NAMALWA (cell line): ENCODE measurements at regions not wholly inside any gene's neighbourhood (a gene's known extent, or its start where the extent isn't known, plus 50 kb on each side); places are given as distances from the start of the nearest gene placed in this dataset.
A peak's percentile ranks its signal among the peaks of the same experiment; 100 is the strongest.
"Not testable (repeated sequence)": the region's sequence is repeated elsewhere in the genome, so short reads cannot be mapped to it uniquely, and the experiment has no call there.

ENCODE experiments used
- DNase-seq: peaks from one replicate; pipeline ENCODE4 v3.0.0-alpha.2; 2015; ENCODE audit warnings: low spot score

- DNase-seq = no peak
Observed at GRCh38 chr14:23694949-23695663, 58.9 kb downstream of the DHRS2 start.

- DNase-seq = no peak
Observed at GRCh38 chr14:23695664-23695999, 59.5 kb downstream of the DHRS2 start.

- no peak for DNase-seq
Observed at GRCh38 chr14:23696701-23697239, 60.6 kb downstream of the DHRS2 start.

GRCh38 chr14:23697680-23698079, 61.5 kb downstream of the DHRS2 start:
- DNase-seq = no peak

GRCh38 chr14:23702656-23703426, 66.7 kb downstream of the DHRS2 start:
- DNase-seq = no peak

GRCh38 chr14:23704890-23705289, 68.7 kb downstream of the DHRS2 start:
- peak; percentile 28 for DNase-seq

- no peak for DNase-seq
Observed at GRCh38 chr14:23707415-23707814, 71.3 kb downstream of the DHRS2 start.

- DNase-seq = no peak
Observed at GRCh38 chr14:23708343-23708742, 72.2 kb downstream of the DHRS2 start.

GRCh38 chr14:23709923-23710322, 73.8 kb downstream of the DHRS2 start:
- no peak for DNase-seq

- no peak for DNase-seq
Observed at GRCh38 chr14:23712287-23712686, 76.1 kb downstream of the DHRS2 start.

GRCh38 chr14:23719225-23719985, 83.2 kb downstream of the DHRS2 start:
- no peak for DNase-seq

- no peak for DNase-seq
Observed at GRCh38 chr14:23722675-23723074, 86.5 kb downstream of the DHRS2 start.

- DNase-seq = no peak
Observed at GRCh38 chr14:23723911-23724310, 87.7 kb downstream of the DHRS2 start.

- no peak for DNase-seq
Observed at GRCh38 chr14:23725528-23725927, 89.4 kb downstream of the DHRS2 start.

- DNase-seq = no peak
Observed at GRCh38 chr14:23725980-23726710, 90.0 kb downstream of the DHRS2 start.

GRCh38 chr14:23727566-23728335, 91.6 kb downstream of the DHRS2 start:
- peak; percentile 52 for DNase-seq

- no peak for DNase-seq
Observed at GRCh38 chr14:23728791-23729190, 92.6 kb downstream of the DHRS2 start.

GRCh38 chr14:23729720-23730387, 93.7 kb downstream of the DHRS2 start:
- DNase-seq = no peak

GRCh38 chr14:23735394-23735793, 99.2 kb downstream of the DHRS2 start:
- DNase-seq = no peak

GRCh38 chr14:23744368-23744767, 108.2 kb downstream of the DHRS2 start:
- DNase-seq = not testable (repeated sequence)

GRCh38 chr14:23750357-23750756, 114.2 kb downstream of the DHRS2 start:
- DNase-seq = no peak
